AG09319 (cell line): ENCODE measurements at regions not wholly inside any gene's neighbourhood (a gene's known extent, or its start where the extent isn't known, plus 50 kb on each side); places are given as distances from the start of the nearest gene placed in this dataset.

Experiments used
- DNase-seq: peaks from one replicate; pipeline ENCODE4 v3.0.0-alpha.2; 2010; ENCODE audit warnings: low read depth; ENCODE audit errors: extremely low read depth
- TF ChIP-seq, protein P1 (sequence below): IDR thresholded peaks from 2 replicates; pipeline ENCODE4 v1.5.1; 2011; ENCODE audit warnings: low read depth, mild to moderate bottlenecking, inconsistent platforms, low read length, moderate library complexity

- TF ChIP-seq, protein P1, sequence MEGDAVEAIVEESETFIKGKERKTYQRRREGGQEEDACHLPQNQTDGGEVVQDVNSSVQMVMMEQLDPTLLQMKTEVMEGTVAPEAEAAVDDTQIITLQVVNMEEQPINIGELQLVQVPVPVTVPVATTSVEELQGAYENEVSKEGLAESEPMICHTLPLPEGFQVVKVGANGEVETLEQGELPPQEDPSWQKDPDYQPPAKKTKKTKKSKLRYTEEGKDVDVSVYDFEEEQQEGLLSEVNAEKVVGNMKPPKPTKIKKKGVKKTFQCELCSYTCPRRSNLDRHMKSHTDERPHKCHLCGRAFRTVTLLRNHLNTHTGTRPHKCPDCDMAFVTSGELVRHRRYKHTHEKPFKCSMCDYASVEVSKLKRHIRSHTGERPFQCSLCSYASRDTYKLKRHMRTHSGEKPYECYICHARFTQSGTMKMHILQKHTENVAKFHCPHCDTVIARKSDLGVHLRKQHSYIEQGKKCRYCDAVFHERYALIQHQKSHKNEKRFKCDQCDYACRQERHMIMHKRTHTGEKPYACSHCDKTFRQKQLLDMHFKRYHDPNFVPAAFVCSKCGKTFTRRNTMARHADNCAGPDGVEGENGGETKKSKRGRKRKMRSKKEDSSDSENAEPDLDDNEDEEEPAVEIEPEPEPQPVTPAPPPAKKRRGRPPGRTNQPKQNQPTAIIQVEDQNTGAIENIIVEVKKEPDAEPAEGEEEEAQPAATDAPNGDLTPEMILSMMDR, result no peak
- DNase-seq, result no peak
Measured at GRCh38 chr3:25043177-25043576, 384.9 kb upstream of the RARB start.

GRCh38 chr3:25043749-25044148 is 384.3 kb upstream of the RARB start:
- TF ChIP-seq, protein P1, result no peak
- DNase-seq, result no peak

DNA sequence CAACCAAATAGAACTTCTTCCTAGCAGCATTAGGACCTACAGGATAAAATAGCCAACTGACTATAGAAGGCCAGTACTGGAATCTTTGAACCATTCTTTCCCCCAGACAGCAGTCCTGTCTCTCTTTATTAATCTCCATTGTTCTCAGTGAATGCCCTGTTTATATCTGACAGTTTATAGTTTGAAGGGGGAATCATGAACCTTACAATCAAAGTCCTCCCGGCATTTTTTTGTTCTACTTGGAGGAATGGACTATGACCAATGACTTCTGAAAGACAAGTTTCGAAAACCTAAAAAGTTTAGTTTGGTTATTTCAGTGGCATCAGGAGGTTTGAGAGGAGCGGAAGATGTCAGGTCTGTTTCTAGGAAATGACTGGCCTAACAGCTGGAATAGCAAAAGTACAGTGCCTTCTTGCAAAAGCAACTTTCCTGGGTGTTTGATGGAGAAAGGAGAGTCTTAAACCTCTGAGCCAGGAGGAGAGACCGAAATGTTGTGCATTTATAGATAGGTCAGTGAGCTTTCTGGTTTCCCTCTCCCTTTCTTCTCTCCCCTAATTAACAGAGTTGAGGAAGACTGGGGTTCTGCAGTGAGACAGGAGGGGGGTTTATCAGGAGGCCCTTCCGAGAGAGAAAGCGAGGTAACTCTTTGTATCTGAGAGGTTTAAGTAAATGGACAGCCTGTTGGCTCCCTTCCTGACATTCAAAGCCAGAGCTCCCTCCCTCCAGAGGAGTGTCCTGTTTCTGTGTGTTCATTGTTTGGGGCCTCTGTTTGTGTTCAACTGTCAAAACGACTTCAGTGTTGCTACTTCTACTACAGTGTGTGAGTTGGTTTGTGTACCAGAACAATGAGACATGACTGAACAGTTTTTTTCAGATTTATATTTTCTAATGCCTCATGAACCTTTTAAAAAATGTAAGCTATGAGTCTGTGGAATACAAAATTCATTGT is 383.0 kb upstream of the RARB start:
- DNase-seq, result no peak
- TF ChIP-seq, protein P1, result no peak

DNA sequence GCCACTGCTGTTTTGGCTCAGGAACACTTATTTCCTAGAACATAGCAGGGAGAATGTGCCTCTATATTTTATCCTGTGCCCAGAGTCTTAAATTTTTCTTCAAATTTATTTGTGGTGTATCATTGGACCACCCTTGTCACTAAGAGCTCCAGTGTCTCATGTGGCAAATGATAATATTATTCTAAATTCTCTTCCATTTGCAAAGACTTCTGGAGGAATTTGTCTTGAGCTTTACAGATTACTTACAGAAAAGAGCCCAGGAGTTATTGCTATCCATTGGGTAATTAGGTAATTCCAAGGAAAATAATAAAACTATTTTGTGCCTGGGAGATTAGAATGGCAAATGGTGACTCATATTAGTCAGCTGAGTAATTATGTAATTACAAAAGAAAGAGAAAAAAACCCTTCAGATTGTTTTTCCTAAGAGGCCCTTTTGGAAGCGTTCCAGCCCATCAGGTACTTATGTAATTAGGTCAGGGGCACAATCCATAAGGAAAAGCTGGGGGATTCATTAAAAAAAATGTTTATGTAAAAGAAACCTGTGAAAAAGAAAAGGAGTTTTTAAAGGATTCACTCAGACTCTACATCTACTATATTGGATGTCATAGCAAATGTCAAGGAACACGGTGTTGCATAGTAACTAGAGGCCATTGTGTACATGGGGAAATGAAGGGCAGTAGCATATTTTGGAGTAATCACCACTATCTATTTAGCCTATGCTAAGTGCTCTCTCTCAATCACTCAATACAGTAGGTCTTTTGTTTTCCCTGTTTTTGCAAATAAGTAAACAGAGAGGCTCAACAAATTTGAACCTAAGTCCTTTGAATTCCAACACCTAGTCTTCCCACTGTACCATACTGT is 380.9 kb upstream of the RARB start:
- no peak for DNase-seq
- TF ChIP-seq, protein P1, result no peak

DNA sequence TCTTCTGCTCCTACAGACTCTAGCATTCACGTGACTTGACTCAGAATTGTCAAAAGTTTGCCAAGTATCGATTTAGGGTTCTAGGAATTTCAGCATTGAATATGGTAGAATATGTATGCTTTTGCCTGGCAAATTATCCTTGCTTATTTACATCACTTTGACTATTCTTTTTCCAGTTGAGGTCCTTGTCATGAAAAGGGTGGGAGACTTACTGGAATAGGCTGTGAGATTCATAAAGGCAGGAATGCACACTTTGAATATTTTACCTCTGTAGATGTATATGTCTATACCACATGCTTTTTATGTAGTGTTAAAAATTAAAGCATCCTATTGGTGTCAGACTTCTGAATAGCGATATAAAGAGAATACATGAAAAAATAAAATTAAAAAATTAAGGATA is 378.8 kb upstream of the RARB start:
- DNase-seq, result no peak
- TF ChIP-seq, protein P1, result no peak

DNA sequence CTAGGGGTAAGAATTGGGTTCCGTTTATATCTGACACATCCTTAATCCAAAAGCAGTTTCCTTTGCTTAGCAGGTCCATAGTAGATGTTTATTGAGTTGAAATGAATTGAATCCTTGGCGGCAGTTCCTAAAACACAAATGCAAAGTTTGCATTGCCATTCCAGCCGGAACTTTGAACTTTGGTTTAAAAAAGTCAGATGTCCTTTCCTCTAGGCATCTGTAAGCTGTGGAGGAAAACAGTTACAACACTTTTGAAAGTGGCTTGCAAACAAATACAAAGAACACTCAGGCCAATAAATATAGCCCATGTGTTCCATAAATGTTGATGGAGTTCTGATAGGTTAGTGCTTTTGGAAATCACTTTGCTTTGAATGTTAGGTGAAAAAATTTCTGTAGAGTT is 374.7 kb upstream of the RARB start:
- DNase-seq, result no peak
- TF ChIP-seq, protein P1, result no peak
